ENCODE measurements at regions not wholly inside any gene's neighbourhood (a gene's known extent, or its start where the extent isn't known, plus 50 kb on each side); places are given as distances from the start of the nearest gene placed in this dataset.

DNA sequence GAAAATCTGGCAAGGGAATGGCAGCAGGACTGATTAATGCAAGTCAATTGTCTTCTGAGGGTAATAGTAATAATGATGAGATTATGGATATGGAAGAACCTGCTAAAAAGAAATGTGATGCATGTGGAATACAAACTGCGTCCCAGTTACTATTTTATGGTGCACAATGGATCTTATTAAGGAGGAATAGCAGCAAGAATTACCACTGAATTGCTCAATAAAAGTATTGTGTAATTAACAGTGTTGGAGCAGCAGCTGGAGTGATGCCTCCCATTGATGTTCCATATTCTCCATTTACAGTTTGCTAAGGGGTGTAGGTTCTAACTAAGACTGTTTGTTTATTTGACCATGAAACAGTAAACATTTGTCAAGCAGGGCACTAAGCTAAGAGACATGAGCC lies 167.9 kb downstream of the HRH4 start:
- DNase-seq, result no peak

DNA sequence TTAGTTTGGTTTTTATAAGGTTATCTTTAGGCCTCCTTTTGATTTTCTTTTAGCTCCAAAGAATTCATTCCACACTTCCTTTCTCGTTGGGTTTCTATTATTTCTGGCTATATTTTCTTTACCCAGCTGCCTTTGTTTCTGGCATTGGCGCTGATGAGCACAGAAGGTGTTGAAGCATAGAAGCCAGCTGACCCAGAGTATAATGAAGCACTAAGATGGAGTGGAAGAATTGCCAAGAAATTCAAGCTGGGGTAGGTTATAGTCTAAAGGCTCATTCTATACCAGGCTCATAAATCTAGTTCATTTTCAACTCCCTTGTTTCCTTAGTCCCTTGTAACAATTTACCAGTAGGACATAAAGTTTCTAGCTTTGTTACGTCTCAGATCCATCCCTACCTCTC lies 169.5 kb downstream of the HRH4 start:
- DNase-seq, result no peak

DNA sequence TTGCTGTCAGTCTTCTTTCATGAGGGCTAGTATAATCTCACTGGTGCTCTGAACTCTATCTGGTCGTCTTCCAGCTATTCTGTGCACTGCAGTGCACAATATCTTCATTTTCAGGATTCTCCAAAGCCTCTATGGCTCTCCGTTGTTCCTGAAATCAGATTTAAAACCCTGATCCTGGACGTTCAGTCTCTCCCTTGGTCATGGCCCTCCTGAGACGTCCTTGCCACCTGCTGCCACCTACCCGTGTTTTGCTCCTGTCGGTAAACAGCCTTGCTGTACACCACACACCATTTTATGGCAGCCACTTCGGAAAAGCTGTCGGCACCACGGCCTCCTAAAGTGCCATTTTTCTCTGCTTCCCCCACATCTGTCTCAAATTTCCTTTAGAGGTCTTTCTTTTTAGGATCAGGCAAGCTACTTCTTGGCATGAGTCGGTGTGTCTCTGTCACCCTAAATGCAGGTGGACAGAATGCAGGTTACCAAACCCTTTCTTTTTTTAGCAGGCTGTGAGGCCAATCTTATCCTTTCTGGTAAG lies 170.0 kb downstream of the HRH4 start:
- DNase-seq, result no peak

DNA sequence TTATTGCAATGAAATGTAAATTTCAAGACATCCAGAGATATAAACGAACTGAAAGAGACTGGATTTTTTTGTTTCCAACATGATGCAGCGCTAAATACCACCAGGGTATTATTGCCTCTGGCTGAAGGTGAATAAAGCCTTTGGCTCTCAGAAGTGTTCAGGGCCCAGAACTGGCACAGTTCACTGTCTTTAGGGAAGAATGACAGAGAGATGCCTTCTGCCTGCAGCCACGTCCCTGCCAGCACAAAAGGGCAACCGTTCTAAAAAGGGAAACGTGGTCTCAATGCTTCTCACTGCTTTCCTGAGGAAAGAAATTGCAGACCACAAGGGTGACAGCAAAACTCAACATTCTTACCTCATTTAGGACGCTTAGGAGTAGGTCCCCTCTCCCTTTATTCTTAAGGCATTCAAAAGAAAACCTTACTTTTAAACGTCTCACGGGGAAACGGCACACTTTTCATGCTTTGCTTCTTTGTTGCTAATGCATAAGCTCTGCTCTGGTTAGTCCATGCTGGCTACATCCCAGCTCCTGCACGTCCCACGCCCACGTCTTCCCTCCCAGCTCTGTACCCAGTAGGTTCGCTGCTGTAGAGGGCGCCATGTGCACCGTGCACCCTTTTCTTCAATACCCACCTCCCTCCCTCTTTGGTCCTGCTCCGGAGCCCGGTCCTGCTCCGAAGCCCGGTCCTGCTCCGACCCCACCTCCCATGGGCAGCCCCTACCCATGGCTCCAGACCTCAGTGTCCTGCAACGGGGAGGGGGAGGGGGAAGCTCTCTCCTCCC lies 171.0 kb downstream of the HRH4 start:
- no peak for DNase-seq

DNA sequence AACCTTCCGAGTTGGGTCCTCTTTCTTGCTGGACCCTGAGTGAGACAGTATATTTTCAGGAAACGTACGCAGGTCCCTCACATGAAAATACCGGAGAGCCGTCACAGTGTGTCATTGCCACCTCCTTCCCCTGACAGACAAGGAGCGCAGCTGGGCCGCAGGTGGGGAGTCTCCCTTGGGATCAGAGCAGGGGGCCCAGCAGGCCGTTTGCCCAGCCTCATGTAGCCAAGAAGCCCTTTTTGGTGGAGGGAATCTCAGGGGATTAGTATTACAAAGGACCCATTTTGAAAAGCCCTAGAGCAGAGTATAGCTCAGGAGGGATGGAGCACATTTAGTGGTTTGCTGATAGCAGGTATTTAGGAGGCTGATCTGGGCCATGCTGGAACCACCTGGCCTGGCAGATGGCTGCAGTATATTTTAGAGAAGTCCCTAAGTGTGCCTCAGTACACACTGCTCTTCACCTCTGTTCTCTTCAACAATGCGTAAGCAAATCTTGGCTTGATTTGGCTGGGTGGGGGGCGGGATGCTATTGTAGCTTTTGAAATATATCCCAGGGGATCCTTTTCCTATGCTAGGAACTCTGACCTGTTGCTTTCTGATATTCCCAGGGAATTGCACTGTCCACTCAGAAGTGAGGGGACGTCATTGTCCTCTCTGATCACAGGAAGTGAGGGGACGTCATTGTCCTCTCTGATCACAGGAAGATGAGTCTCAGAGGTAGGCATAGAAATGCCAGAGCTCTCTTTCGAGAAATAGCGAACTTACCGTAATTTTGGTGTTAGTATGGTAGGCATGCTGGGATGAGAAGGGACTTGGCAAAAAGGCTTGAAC lies 171.9 kb downstream of the HRH4 start:
- DNase-seq, result no peak

DNA sequence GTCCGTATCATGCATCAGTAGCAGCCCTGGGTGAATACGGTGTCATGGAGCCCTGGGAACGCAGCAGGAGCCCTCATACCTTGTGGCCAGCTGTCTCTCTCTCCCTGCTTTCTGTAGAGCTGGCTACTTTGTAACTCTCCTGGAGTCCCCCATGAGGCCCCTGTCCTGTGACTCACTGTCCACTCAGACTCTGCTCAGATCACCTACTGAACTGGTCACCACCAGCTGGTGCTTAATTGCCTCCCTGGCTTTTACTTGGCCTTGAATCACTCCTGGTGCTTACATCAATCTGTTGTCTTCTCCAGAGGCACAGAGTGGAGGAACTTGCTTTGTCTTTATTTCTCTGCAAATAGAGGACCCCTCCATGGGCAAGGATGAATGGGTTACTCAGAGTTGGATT lies 172.7 kb downstream of the HRH4 start:
- DNase-seq, result no peak

DNA sequence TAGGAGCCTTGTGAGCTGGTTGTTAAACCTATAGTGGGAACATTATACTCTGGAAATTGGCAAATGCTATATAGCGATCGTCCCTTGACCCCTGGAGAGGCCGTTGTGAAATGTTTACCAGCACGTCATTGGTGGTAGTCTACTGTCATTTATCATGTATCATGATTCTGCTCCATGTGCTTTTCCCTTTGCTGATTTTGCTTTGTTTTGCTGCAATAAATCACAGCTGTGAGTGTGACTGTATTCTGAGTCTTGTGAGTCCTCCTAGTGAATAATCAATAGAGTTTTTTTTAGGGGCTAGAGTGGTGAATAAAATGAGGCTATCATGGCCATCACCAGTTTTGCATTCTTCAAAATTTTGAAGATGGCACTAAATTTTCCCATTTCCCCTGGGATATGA lies 189.1 kb downstream of the HRH4 start:
- no peak for DNase-seq

DNA sequence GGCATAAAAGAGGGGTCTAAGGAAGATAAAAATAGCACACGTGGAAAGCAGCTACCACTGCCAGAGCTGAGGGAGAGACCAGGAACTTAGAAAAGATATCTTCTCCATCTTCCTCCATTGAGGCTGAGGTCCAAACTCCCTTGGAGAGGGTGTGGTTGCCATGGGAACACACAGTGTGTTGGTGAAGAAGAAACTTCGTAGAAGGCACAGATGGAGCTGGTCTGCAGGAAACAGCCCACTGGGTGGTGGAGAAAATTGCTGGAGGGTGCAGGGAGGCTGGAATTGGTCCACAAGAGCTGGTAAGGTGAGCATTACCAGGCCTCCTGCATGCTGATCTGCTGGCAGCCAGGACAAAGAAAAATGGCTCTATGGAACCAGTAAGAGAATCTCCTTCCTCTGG lies 191.0 kb downstream of the HRH4 start:
- DNase-seq, result no peak

DNA sequence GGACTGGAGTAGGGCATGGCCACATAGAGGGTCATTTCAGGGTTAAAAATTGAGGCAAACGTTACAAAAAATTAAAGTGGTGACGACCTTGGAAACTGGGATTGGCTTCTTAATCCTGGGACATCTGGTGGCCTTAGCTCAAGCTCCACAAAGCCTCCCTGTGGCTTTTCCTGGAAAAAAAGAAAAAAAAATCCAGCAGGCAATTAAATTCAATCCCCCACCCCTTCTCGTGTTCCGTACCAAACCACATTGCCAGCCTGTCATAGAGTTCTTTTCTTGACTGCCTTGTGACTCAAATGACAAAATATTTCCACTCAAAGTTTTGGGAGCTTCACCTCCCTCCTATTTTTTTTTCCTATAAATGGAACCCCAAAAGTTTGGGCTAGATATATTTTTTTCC lies 195.6 kb downstream of the HRH4 start:
- peak in 1 of 2 experiments; percentile 9 for DNase-seq

DNA sequence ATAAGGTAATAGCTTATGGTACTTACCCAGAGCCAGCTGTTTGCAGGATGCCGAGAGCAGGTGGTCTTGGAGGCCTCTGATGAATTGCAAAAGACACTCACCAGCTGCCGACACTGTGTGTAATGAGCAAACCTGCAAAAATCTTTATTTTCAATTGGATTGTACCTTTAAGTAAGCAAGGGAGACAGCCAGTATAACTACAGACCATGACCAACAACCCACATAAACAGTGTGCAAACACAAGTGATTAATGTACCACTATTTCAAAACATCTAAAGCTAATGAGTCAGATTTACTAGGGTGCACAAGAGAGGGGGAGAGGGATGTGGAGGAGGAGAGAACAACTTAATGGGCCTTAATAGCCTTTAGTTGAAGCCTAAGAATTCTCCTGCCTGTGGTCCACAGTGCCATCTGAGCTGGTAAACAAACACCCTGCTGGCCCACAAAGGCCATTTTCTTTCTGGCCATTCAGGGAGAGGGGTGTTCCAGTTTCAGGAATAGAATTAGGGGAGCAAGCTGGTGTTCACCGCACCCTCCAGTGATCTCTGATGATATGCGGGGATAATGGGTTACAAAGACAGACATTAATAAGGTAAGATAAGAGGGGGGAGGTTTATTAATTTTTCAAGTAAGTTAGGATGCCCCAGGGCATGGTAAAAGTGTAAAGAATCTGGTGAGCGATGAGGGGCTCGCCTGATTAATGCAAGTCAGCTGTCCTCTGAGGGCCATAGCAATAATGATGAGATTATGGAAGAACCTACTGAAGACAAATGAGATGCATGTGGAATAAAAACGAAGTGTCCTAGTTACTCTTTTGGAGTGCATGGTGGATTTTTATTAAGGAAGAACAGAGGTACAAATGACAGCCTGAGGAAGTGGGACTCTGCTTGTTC lies 196.4 kb downstream of the HRH4 start:
- DNase-seq, result peak; percentile 64 to 70

DNA sequence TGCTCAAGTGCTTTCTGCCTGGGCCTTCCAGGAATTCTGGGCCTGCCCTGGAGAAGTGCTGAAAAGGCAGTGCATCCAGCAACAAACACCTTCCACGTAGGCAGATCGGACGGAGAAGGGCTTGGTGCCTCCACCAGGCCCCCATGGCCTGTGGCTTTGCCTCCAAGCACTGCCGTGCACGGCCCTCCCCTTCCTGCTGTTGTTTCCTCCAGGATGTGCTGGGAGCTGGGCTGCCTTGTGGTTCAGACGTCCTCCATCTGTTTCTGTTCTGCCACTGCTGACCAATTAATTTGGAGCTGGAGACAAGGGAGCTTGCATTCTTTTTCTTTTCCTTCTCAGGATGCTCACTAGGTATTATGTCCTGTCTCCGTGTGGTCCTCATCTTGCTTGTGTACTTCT lies 197.0 kb downstream of the HRH4 start:
- no peak for DNase-seq

DNA sequence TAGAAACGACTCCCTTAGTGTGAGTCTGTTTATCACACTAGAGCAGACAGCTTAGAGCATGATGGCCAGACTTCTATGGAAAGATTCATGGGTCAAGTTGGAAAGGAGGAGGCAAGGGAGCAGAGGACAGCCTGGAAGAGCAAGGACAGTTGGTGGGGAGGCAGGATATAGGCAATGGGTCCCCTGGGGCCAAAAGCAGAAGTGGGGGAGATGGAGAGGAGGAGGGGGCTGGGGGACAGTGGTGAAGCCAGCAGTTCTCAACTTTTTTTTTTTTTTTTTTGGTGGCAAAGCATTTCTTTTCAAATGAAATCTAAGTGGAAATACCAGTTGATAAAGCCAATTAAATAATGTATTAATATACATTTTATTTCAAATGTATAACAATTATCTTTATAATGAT lies 197.9 kb downstream of the HRH4 start:
- no peak for DNase-seq

DNA sequence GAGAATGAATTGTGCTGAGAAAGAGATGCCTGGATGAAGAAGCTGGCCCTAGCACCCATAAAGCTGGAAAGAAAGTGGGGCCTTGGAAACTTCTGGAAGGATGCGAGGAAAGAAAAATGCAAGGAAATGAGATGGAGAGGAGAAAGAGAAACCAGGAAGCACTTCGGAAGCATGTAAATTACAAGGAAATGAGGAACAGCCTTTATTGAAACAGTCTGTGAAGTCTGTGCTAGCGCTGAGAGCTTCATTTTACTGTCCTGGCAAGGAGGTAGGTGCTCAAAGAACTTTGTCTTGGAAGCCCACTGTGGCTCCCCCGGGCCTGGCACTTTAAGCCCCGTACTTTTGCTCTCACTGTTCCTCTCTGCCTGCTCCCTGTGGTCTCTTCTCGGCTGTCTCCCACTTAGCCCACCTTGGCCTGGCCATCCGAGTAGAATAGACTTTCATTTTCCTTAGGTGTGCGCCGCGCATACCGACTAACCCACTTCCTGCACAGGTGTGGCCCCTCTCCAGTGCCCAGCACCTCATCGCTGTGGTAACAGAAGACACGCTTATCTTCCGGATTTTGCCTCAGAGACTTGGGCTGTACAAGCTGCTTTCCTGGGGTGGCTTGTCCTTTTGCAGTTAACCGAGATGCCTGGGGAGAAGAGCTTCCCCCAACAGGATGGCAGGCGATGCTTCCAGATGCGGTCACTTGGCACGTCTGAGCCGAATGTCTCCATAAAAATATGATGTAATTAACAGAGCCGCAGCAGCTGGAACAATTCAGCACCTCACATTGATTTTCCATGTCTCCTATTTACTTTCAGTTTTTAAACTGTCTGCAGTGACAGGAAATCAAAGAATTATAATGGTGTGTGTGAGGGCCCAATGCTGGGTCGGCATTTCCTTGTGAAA lies 199.6 kb downstream of the HRH4 start:
- DNase-seq, result peak; percentile 34 to 46

DNA sequence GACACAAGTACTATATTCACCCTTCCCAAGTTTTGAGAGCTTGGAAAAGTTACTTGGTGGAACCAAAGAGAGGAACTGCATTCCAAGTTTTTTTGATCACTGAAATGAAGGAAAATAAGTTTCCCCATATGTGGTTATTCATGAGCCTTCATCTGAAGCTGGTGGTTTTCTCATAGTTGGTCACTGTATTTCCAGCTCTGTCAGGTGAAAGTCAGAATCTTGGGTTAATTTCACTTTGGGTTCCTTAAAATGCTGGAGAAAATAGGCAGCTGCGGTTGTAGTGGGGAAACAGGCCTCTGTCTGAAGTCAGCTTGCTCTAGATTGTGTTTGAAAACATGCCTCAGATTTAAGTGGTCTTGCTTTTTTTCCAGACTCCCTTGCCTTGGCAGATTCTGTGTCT lies 200.5 kb downstream of the HRH4 start:
- DNase-seq, result no peak

DNA sequence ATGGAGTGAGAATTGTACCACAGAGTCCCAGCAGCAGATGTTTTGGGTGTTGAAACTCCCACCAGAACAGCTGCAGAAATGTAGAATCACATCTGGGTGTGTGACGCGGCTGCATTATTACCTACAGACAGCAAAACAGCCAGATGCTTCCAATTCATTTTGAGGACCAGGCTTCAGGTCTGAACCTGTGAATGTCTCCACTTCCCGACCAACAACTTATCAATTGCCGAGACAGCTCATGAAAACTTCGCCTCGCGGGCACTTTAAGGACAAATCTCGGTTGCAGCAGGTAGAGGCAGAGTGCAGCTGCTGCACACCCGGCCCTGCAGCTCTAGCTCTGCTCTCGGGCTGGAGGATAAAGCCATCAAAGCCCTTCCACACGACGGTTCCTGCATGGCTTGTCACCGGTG lies 202.0 kb downstream of the HRH4 start:
- no peak for DNase-seq

DNA sequence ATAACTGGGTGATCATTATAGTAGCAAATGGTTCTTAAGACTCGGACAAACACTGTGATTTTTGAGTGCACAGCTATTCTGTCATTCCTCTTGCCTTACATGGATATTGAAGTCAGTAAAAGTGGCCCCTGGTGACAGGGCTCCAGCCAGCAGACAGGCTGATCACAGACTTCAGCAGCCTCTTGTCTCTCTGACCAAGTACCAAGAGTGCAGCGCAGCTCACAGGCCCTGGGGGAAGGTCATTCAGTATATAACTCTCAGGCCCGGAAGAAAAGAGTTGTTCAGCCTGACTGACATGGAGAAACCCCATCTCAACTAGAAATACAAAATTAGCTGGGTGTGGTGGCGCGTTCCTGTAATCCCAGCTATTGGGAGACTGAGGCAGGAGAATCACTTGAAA lies 202.6 kb downstream of the HRH4 start:
- no peak for DNase-seq

DNA sequence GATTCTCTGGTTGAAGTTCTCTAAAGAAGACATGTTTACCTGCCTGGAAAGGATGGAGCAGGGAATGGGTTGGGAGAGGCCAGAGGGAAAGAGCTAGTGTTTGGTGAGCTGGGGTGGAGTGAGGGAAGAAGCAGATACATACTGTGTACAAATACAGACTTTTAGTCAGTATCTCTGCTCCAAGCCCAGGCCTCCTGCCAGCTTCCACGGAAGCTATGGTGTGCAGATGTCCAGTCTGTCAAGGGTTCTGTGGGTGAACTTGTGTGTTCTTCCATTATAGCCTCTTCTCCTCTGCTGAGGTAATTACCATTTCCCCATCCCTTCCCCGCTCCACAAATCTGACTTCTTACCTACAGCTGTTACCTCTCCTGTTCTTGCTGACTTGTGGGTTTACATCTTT lies 208.6 kb downstream of the HRH4 start:
- no peak for DNase-seq

DNA sequence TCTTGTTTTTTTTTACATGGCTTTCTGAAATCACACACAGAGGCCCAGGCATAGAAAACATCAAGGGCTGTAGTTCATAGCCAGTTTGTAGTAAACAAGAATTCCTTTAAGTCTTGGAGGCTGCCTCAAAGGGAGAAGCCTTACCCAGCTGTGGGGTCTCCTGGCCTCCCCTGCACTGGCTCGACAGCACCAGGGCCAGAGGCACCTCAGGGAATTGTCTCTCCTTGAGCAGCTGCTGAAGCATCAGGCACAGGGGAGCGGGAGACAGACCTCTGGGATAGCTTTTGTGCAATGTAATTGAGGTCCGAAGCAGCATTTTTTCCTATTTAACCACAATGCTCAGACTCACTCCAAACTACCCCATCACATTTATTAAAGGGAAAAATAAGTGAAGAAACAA lies 209.1 kb downstream of the HRH4 start:
- DNase-seq, result no peak

DNA sequence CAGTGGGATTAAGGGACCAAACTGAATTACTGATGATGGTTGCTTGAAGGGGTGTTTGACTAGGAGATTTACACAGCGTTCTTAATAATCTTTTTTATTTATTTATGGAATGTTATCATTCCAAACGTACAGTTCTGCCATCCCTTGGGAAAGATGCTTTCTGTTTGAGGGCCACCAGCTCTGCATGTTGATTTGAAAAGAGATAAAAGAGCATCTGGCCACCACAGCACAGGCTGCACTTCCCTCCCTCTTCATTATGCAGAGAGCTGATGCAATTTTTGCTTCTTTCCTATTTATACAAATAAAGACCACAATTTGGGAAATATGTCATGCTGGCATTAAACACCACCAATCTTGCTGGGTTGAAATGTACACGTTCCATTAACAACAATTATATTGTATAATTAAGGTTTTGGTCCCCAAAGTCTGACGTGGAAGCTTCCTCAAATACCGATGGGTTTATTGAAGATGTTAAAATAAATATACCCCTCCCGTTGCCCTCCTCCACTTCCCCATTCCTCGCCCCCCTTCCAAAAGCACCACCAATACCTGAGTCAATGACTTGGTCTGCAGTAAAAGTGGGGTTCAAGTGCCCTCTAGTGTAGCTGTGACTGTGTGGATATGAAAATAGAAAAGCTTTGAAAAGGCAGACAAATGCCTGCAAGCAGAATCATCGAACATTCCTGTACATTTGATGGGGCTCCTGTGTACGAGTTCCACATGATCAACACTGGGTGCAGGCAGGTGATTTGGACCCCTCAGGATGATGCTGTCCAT lies 211.9 kb downstream of the HRH4 start:
- DNase-seq, result no peak

DNA sequence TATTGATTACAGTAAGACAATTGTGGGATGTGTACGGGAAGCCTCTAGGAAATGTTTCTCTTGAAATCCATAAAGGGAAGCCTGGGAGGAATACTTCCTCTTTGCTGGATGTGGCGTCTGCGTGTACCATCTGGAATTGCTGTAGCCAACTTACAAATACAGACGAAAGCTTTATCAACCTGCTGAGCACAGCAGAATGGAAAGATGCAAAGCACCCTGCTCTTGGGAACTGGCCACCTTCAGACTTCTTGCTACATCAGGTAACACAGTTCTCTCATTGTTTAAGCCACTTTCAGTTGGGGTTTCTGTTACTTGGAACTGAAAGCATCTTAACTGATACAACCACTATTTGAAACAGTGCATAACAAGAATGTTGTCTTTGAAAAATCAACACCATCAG lies 213.8 kb downstream of the HRH4 start:
- no peak for DNase-seq

DNA sequence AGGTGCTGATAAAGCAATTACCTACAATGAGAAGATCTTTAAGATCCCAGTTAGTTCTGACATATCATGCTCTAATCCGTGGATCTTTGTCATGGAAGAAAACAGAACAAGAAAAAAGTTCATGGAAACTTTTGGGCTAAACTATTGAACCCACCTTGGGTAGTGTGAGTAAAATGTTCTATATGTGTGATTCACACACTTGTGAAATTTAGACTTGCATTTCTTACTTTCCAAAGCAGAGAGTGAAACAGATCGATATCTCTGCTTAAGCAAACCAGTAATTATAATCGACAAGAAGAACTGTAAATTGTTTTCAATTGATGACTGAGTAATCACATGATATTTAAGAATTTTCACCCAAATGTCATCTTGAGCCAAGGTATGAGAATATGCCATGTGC lies 214.2 kb downstream of the HRH4 start:
- DNase-seq, result no peak

All from SHP77 (cell line).